ENCODE measurements at regions not wholly inside any gene's neighbourhood (a gene's known extent, or its start where the extent isn't known, plus 50 kb on each side); places are given as distances from the start of the nearest gene placed in this dataset.

GRCh38 chr3:147651107-147651778, 242.1 kb downstream of the ZIC1 start:
- TF ChIP-seq CTCF (conservative IDR thresholded peaks at IDR 0.05; ENCODE audit: low read depth, low read length) (no peak), EZH2 (IDR thresholded peaks at IDR 0.05; ENCODE audit: borderline replicate concordance, low read depth, low read length, poor library complexity, severe bottlenecking) (no peak)

Data from A673 (cell line).